Prostate gland (tissue), 2 donors: ENCODE measurements at regions not wholly inside any gene's neighbourhood (a gene's known extent, or its start where the extent isn't known, plus 50 kb on each side); places are given as distances from the start of the nearest gene placed in this dataset.

ENCODE experiments used
- CTCF ChIP-seq, 4 experiments: fragments of 200-600 bp in 2 of 4; fragments of 450-650 bp in 2 of 4; sonication (generic) in 2 of 4; IDR thresholded peaks; 1 replicate in 3 of 4; 2 replicates in 1 of 4; pipeline ENCODE4 v1.5.1; 2016 to 2019; ENCODE audit warnings: antibody characterized with exemption in 4 of 4, mild to moderate bottlenecking in 2 of 4, moderate library complexity in 2 of 4
- POLR2A ChIP-seq: fragments of 450-650 bp; IDR thresholded peaks from one replicate; pipeline ENCODE4 v1.6.1; 2016; ENCODE audit warnings: antibody characterized with exemption, mild to moderate bottlenecking

GRCh38 chr3:147816752-147817151, 407.6 kb downstream of the ZIC1 start:
- TF ChIP-seq POLR2A (no peak), CTCF (IDR thresholded peaks at IDR 0.05) (no peak)
